ENCODE measurements at regions not wholly inside any gene's neighbourhood (a gene's known extent, or its start where the extent isn't known, plus 50 kb on each side); places are given as distances from the start of the nearest gene placed in this dataset.
A peak's percentile ranks its signal among the peaks of the same experiment; 100 is the strongest.

DNA sequence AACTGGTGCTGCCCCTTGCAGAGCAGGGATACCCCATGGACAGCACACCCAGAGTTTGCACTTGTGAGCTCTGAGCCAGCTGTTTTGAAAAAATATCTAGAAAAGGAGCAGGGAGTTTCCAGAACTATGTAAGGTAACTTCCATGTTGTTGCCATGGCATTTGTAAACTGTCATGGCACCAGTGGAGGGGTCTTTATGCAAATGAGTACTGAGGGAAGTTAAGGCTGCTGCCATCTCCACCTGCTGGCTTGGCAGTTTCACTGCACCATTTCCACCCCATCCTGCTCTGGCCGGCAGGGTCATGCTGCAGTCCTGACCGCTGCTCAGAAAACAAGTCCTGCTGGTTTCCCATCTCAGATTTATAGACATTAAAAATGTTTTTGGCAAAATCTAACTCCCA is 52.3 kb upstream of the SNTG2 start:
- no peak overlapping the region for H3K27ac Mint-ChIP-seq
- TF ChIP-seq, protein P1, sequence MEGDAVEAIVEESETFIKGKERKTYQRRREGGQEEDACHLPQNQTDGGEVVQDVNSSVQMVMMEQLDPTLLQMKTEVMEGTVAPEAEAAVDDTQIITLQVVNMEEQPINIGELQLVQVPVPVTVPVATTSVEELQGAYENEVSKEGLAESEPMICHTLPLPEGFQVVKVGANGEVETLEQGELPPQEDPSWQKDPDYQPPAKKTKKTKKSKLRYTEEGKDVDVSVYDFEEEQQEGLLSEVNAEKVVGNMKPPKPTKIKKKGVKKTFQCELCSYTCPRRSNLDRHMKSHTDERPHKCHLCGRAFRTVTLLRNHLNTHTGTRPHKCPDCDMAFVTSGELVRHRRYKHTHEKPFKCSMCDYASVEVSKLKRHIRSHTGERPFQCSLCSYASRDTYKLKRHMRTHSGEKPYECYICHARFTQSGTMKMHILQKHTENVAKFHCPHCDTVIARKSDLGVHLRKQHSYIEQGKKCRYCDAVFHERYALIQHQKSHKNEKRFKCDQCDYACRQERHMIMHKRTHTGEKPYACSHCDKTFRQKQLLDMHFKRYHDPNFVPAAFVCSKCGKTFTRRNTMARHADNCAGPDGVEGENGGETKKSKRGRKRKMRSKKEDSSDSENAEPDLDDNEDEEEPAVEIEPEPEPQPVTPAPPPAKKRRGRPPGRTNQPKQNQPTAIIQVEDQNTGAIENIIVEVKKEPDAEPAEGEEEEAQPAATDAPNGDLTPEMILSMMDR (IDR thresholded peaks at IDR 0.05), result peak; percentile 22
- no peak overlapping the region for H3K4me3 Mint-ChIP-seq
- peaks cover 68% of the 10 kb centered on the region for H3K9me3 Mint-ChIP-seq
- peaks cover 9% of the 10 kb centered on the region for H3K4me1 Mint-ChIP-seq
- DNase-seq, result no peak
- H3K27me3 Mint-ChIP-seq (ENCODE audit: low read depth, poor library complexity), result peaks cover 7% of the 10 kb centered on the region
- H3K36me3 Mint-ChIP-seq (ENCODE audit: low read depth), result peaks cover 8% of the 10 kb centered on the region

DNA sequence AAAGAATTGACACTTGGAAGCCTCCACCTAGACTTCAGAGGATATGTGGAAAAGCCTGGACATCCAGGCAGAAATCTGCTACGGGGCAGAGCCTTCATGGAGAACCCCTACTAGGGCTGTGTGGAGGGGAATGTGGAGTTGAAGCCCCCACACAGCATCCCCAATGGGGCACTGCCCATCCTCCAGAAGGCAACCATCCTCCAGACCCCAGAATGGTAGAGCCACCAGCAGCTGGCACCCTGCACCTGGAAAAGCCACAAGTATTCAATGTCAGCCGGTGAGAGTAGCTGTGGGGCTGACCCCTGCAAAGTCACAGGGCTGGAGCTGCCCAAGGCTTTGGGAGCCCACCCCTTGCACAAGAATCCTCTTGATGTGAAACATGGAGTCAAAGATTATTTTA is 53.6 kb upstream of the SNTG2 start:
- TF ChIP-seq, protein P1 (IDR thresholded peaks at IDR 0.05), result no peak
- H3K27ac Mint-ChIP-seq, result no peak overlapping the region
- H3K36me3 Mint-ChIP-seq (ENCODE audit: low read depth), result peaks cover 4% of the 10 kb centered on the region

DNA sequence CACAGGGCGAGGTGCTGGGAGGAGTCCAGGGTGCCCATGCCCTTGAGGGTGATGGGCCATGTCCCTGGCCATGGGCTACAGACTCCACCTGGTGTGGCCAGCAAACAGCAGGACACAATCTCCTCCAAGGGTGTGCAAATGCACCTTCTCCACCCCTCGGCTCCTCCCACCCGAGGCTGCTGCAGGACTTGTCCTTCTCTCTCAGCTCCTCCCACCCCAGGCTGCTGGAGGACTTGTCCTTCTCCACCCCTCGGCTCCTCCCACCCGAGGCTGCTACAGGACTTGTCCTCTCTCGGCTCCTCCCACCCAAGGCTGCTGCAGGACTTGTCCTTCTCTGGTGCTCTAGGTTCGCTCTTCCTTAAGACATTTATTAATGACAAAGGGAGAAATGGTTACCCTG is 57.3 kb upstream of the SNTG2 start:
- H3K27me3 Mint-ChIP-seq (ENCODE audit: low read depth, poor library complexity), result peaks cover 19% of the 10 kb centered on the region
- peaks cover 20% of the 10 kb centered on the region for H3K4me1 Mint-ChIP-seq
- TF ChIP-seq, protein P1 (IDR thresholded peaks at IDR 0.05), result no peak
- H3K4me3 Mint-ChIP-seq, result no peak overlapping the region
- peaks cover 4% of the 10 kb centered on the region for H3K36me3 Mint-ChIP-seq (ENCODE audit: low read depth)
- H3K9me3 Mint-ChIP-seq, result peaks cover 40% of the 10 kb centered on the region
- peak; percentile 65 for DNase-seq
- H3K27ac Mint-ChIP-seq, result no peak overlapping the region

More for the DNA sequence above, 53.6 kb upstream of the SNTG2 start:
- peaks cover 10% of the 10 kb centered on the region for H3K27me3 Mint-ChIP-seq (ENCODE audit: low read depth, poor library complexity)
- DNase-seq, result no peak
- peaks cover 56% of the 10 kb centered on the region for H3K9me3 Mint-ChIP-seq
- peaks cover 10% of the 10 kb centered on the region for H3K4me1 Mint-ChIP-seq
- H3K4me3 Mint-ChIP-seq, result no peak overlapping the region

DNA sequence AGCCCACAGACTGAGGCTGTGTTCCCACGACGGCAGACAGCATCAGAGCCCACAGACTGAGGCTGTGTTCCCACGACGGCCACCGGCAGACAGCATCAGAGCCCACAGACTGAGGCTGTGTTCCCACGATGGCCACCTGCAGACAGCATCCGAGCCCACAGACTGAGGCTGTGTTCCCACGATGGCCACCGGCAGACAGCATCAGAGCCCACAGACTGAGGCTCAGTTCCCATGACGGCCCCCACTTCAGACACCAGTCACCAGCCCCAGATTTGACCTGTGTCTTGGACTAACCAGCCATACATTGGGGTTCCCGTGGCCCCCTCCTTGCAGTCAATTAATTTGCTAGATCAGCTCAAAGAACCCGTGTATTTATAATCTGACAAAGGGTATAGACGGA is 57.8 kb upstream of the SNTG2 start:
- Mint-ChIP-seq H3K4me3 (no peak overlapping the region), H3K36me3 (ENCODE audit: low read depth) (peaks cover 4% of the 10 kb centered on the region), H3K27me3 (ENCODE audit: low read depth, poor library complexity) (peaks cover 19% of the 10 kb centered on the region), H3K27ac (no peak overlapping the region), H3K4me1 (peaks cover 24% of the 10 kb centered on the region), H3K9me3 (peaks cover 36% of the 10 kb centered on the region)
- DNase-seq, result no peak
- TF ChIP-seq, protein P1 (IDR thresholded peaks at IDR 0.05), result no peak

DNA sequence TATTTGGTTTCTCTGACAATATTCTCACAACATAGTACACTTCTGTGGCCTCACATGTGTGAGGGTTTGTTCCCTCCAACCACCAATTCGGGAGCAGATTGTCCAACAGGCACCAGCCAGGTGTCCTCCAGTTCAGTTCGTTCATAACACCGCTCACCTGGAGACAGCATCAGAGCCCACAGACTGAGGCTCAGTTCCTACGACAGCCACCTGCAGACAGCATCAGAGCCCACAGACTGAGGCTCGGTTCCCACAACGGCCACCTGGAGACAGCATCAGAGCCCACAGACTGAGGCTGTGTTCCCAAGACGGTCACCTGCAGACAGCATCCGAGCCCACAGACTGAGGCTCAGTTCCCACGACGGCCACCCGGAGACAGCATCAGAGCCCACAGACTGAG is 58.2 kb upstream of the SNTG2 start:
- H3K27ac Mint-ChIP-seq, result no peak overlapping the region
- H3K4me1 Mint-ChIP-seq, result peaks cover 29% of the 10 kb centered on the region
- H3K9me3 Mint-ChIP-seq, result peaks cover 31% of the 10 kb centered on the region
- no peak for DNase-seq
- H3K27me3 Mint-ChIP-seq (ENCODE audit: low read depth, poor library complexity), result peaks cover 24% of the 10 kb centered on the region
- H3K4me3 Mint-ChIP-seq, result no peak overlapping the region
- TF ChIP-seq, protein P1 (IDR thresholded peaks at IDR 0.05), result no peak
- peaks cover 4% of the 10 kb centered on the region for H3K36me3 Mint-ChIP-seq (ENCODE audit: low read depth)

DNA sequence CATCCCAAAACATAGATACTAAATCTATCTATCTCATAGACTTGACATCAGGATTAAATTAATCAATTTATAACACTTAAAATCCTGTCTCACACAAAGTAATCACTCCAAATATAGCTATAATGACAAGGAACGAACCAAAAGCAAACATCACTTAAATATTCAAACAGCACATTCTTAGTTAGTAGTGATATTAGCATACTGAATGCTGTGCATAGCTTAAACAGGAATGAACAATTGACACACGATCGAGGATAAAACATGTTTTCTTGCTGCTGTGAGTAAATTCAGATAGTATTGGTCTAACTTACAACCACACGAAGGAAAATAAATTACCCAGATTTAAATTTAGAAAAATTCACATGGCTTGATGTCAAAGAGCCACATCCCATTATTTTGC is 58.9 kb upstream of the SNTG2 start:
- no peak overlapping the region for H3K4me3 Mint-ChIP-seq
- no peak for DNase-seq
- peaks cover 34% of the 10 kb centered on the region for H3K4me1 Mint-ChIP-seq
- TF ChIP-seq, protein P1 (IDR thresholded peaks at IDR 0.05), result no peak
- no peak overlapping the region for H3K27ac Mint-ChIP-seq
- peaks cover 25% of the 10 kb centered on the region for H3K9me3 Mint-ChIP-seq
- H3K36me3 Mint-ChIP-seq (ENCODE audit: low read depth), result peaks cover 4% of the 10 kb centered on the region
- H3K27me3 Mint-ChIP-seq (ENCODE audit: low read depth, poor library complexity), result peaks cover 27% of the 10 kb centered on the region

All from nephron progenitor cell (in vitro differentiated cells).